Aorta (tissue), 5 donors: ENCODE measurements at regions not wholly inside any gene's neighbourhood (a gene's known extent, or its start where the extent isn't known, plus 50 kb on each side); places are given as distances from the start of the nearest gene placed in this dataset.

Experiments used
- ATAC-seq: fragments of 200-7000 bp; cut with Tn5 transposase; one replicate; pipeline ENCODE4 v1.9.1; 2022; ENCODE audit warnings: moderate library complexity; ENCODE audit not compliant: low FRiP score
- DNase-seq, 2 donors: peaks; one replicate each; pipeline ENCODE4 v3.0.0-alpha.2; 2020
- H3K27ac ChIP-seq, 2 donors: one replicate each; pipeline ENCODE4 v1.5.1; 2013; ENCODE audit warnings: low read length in 2 of 2, mild to moderate bottlenecking in 2 of 2, moderate library complexity in 2 of 2, control low read depth in 1 of 2, inconsistent platforms in 1 of 2, low read depth in 1 of 2
- H3K27me3 ChIP-seq, 2 donors: one replicate each; pipeline ENCODE4 v1.6.1; 2013; ENCODE audit warnings: control low read depth in 1 of 2, low read length in 1 of 2, mild to moderate bottlenecking in 1 of 2, moderate library complexity in 1 of 2; ENCODE audit not compliant: insufficient read depth in 2 of 2, control insufficient read depth in 1 of 2
- H3K36me3 ChIP-seq, 2 donors: one replicate each; pipeline ENCODE4 v1.6.1; 2013; ENCODE audit warnings: control low read depth in 1 of 2, low read length in 1 of 2, mild to moderate bottlenecking in 1 of 2; ENCODE audit not compliant: insufficient read depth in 2 of 2, control insufficient read depth in 1 of 2
- H3K4me1 ChIP-seq, 2 donors: one replicate each; pipeline ENCODE4 v1.6.1; 2013; ENCODE audit warnings: low read length in 2 of 2, control low read depth in 1 of 2, mild to moderate bottlenecking in 1 of 2, moderate library complexity in 1 of 2; ENCODE audit not compliant: insufficient read depth in 2 of 2, control insufficient read depth in 1 of 2
- H3K4me3 ChIP-seq, 2 donors: one replicate each; pipeline ENCODE4 v1.5.1; 2013; ENCODE audit warnings: low read length in 2 of 2, control low read depth in 1 of 2, mild to moderate bottlenecking in 1 of 2
- H3K9me3 ChIP-seq: one replicate; pipeline ENCODE4 v1.6.1; 2013; ENCODE audit warnings: mild to moderate bottlenecking, low read length; ENCODE audit not compliant: control insufficient read depth
- WGBS, 2 donors: extraction: QIAGEN DNeasy Blood & Tissue Kit; methylation state at CpG; one replicate each; pipeline ENCODE4 v1.1.7; 2013; 5-methylcytosine and 5-hydroxymethylcytosine counted together
- intact Hi-C, 2 donors: fragments of 100-400 bp; cut with DNase I; formaldehyde crosslinking; loops; one replicate each; pipeline versions ENCODE4 v1.14.2 to v1.15.0; 2022
- donor health status: healthy with polysubstance abuse.
- donor health status: Bipolar disorder and iron deficiency.
- donor health status: DM: no; HTN: no; CAD: no.
- donor health status: DM: no; HTN: no; CAD: no.
- donor health status: DM: yes; HTN: yes; CAD: no.

DNA sequence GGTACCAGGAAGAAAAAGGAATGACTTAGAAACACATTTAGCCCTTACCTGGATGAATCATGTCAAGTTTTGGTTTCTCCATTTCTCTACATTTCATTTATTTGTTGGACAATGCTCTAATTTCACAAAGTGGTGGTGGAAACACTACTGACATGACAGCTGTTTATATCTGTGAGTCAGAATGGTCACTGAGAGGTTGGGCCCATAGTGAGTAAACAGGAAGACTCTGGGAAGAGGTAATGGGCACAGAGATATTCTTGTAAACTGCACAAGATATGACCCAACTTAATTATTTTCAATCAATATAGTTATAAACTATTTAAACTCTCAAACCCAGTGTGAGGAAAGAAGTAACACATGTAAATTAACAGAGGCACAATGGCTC lies 176.3 kb upstream of the MEOX2 start:
- intact Hi-C loops: loop anchor here in 1 of 2 donors (5.0 to 10.0 kb wide), 2 partner anchors 110 to 202 kb away; no protein-coding TSS in a partner anchor
- H3K27ac ChIP-seq: peak overlapping the region in 1 of 2 donors; percentile 38

DNA sequence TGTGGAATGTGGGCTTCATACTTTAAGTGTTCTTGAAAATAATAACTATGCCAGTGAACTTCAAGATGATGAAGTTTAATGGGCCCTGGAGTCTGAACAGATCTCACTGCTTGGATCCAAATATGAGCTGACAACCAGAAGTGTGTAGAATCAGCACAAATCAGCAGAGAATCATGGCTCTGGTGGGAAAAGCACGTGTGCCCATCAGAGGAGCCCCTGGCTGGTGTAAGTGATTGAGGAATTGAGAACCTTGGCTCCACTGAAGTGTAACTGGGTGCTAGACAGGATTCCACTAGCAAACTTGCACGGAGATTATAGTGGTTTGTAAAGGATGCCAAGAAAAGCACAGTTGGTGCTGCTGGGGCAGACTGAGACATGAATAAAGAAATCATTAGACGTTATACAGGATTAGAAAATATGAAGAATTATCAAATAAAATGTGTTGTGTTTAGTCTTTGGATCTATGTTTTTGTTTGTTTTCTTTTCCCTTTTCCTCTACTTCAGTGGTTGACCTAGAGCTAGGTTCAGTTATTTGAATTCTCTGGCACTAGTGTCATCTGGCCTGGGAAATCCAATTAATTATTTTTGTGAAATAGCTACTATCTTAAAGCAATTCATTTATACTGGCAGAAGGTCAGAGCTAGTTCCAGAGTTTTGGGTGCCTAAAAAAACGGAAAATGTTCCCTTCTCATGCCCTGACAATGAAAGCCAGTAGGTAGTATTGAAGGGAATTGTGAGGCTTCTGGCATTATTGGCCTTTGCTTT lies 175.7 kb upstream of the MEOX2 start:
- H3K27ac ChIP-seq: peak overlapping the region in 1 of 2 donors; percentile 47
- H3K4me1 ChIP-seq: peaks cover 2 to 4% of the 10 kb centered on the region in 2 donors
- intact Hi-C loops: loop anchor here in 1 of 2 donors (5.0 to 10.0 kb wide), 2 partner anchors 110 to 203 kb away; no protein-coding TSS in a partner anchor
- peak in 1 of 2 donors; percentile 35 for DNase-seq
- H3K27me3 ChIP-seq: no peaks in the 10 kb centered on the region
- peak; percentile 39 for ATAC-seq
- WGBS, 2 donors: 3 to 4% methylated on average over 4 of the region's 4 CpGs
- no peaks in the 10 kb centered on the region for H3K9me3 ChIP-seq
- no peaks in the 10 kb centered on the region for H3K36me3 ChIP-seq
- H3K4me3 ChIP-seq: no peak overlapping the region

More for the DNA sequence above, 176.3 kb upstream of the MEOX2 start:
- no peak overlapping the region for H3K4me3 ChIP-seq
- H3K9me3 ChIP-seq: no peaks in the 10 kb centered on the region
- ATAC-seq (no peak), DNase-seq (no peak)
- peaks cover 2 to 4% of the 10 kb centered on the region in 2 donors for H3K4me1 ChIP-seq
- no peaks in the 10 kb centered on the region for H3K36me3 ChIP-seq
- no peaks in the 10 kb centered on the region for H3K27me3 ChIP-seq

DNA sequence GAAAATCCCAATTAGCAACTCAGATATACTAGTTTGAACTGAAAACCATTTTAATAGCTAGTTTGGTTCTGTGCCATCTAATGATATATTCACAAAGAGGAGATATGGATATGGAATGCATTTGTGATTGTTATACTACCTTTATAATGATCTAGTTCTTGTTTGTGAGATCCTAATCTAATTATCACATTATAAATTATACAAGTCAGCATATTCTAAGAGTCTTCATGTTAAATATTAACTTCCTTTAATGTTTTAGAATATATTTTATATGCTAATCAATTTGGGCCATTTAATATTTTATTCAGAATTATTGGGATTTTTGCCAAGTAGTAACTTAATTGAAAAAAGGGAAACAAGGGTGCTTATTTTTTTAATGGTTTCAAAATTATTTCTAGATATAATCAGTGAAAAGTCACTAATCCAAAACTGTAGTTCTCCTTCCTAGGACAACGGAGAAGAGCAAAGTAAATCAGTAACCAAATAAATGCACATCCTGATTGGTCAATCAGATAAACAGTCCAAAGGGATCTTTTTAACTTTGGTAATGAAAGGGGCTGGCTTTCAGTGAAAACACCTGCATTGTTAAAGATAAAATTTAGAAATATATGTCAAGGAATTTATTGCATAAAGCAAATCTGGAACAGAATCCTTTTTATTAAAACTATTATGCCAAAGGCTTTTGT lies 173.9 kb upstream of the MEOX2 start:
- DNase-seq: no peak
- H3K27me3 ChIP-seq: no peaks in the 10 kb centered on the region
- WGBS, 2 donors: 93 to 95% methylated on average over 1 of the region's 1 CpG
- H3K9me3 ChIP-seq: no peaks in the 10 kb centered on the region
- intact Hi-C loops: loop anchor here in 1 of 2 donors (5.0 to 10.0 kb wide), 2 partner anchors 108 to 204 kb away; no protein-coding TSS in a partner anchor
- ATAC-seq: no peak
- H3K4me3 ChIP-seq: no peak overlapping the region
- no peaks in the 10 kb centered on the region for H3K36me3 ChIP-seq
- H3K4me1 ChIP-seq: peaks cover 2 to 3% of the 10 kb centered on the region in 2 donors
- H3K27ac ChIP-seq: no peak overlapping the region

DNA sequence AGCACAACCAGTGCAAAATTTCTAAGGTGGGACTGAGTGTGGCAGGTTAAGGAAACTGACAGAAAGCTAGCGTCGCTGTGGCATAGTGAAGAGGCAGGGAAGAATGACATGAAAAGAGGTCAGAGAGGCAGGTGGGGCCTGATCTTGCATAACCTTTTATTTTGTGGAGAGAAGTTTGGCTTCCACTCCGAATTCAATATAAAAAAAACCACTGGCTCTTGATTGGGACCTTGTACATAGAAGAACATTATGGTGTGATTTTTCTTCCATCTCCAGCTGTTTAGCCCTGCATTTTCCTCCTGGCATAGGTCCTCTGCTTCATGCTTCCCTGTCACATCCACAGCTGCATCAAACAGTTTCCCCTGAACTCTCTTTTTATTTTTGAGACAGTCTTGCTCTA lies 170.5 kb upstream of the MEOX2 start:
- WGBS, 2 donors: 97 to 98% methylated on average over 3 of the region's 3 CpGs

DNA sequence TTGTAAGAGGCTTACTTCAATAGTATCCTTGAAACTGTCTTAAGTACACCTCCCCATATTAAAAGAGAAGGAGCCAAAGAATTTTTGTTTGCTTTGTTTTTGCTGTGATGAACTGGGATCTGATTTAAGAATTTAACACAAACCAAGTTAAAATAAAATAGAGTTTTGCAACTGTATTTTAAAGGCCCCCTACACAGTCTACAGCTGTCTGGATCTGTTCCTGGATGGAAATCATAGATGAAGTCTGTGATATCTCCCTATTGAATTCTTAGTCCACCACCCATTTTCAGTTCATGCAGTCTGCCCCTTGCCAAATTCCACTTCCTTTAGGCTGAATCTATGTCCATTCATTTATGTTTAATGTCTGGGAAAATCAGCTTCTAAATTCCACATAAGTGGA lies 169.8 kb upstream of the MEOX2 start:
- no peaks in the 10 kb centered on the region for H3K9me3 ChIP-seq
- no peak for ATAC-seq
- intact Hi-C loops: no loop called here

More for the DNA sequence above, 170.5 kb upstream of the MEOX2 start:
- H3K4me1 ChIP-seq: peaks cover 0 to 6% of the 10 kb centered on the region in 2 donors
- no peak overlapping the region for H3K27ac ChIP-seq
- no peaks in the 10 kb centered on the region for H3K9me3 ChIP-seq
- H3K4me3 ChIP-seq: no peak overlapping the region
- H3K27me3 ChIP-seq: no peaks in the 10 kb centered on the region
- ATAC-seq: no peak
- no peaks in the 10 kb centered on the region for H3K36me3 ChIP-seq
- DNase-seq: no peak
- intact Hi-C loops: no loop called here

DNA sequence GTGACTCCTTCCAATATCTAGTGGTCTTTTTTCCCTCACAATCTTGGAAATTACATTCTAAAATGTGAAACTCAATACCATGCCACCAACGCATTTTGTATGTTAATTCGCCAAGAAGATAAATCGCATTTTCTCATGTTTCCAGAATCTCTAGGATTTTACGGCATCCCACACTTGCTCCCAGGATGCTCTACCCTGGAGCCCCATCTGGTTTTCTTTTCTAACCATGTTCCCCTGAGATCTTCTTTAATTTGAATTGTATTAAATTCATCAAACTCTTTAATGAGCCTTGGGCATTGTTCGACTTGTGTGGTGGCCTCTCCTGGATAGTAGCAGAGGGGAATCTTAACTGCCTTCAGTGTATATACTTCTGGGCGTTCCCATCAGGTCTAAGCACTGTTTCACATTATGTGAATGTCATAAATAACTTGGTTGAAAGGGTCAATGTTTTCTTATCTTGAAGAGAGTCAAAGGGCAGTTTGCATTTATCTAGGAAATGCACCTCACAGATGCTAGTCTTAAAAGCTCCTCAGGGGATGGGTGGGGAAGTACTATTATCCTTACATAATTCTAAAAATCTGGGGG lies 169.1 kb upstream of the MEOX2 start:
- 46 to 50% methylated on average over 6 of the region's 6 CpGs for WGBS, 2 donors
- peaks cover 0 to 6% of the 10 kb centered on the region in 2 donors for H3K4me1 ChIP-seq
- H3K4me3 ChIP-seq: no peak overlapping the region
- intact Hi-C loops: no loop called here
- no peaks in the 10 kb centered on the region for H3K9me3 ChIP-seq
- H3K27me3 ChIP-seq: no peaks in the 10 kb centered on the region
- DNase-seq: no peak
- H3K27ac ChIP-seq: no peak overlapping the region
- H3K36me3 ChIP-seq: no peaks in the 10 kb centered on the region
- ATAC-seq: no peak

More for the DNA sequence above, 169.8 kb upstream of the MEOX2 start:
- no peak for DNase-seq
- Histone ChIP-seq H3K27ac (no peak overlapping the region), H3K4me3 (no peak overlapping the region), H3K27me3 (no peaks in the 10 kb centered on the region), H3K36me3 (no peaks in the 10 kb centered on the region), H3K4me1 (peaks cover 0 to 6% of the 10 kb centered on the region in 2 donors)

DNA sequence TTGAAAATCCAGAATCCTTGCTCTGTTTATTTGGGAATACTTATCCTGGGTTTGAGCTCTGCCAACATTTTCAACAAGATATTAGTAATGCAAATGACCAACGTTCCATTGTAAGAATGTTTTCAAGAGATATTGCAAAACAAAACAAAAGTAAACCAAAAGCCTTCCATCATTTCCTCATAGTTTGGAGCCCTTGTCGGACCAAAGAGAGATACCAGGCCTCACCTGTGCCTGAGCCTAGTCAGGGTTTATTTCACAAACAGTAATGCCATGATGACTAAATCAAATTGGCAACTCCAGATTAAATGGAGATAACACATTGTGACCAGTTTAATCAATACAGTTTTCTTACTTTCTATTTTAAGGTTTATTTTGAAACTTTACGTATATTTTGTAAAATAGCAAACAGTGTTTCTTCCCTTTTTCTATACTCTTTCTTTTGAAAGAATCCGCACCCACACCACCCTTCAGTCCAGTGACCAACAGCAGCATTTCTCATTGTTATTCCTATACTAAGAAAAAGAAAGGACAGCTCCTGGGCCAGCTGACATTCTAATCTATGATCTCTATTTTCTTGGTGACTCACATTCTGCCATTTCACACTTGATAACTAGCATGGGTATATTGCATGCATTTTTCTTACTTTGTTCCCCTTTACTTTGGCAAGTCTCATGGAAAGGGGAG lies 168.5 kb upstream of the MEOX2 start:
- Histone ChIP-seq H3K27ac (no peak overlapping the region), H3K4me3 (no peak overlapping the region), H3K4me1 (peaks cover 0 to 6% of the 10 kb centered on the region in 2 donors), H3K27me3 (no peaks in the 10 kb centered on the region), H3K36me3 (no peaks in the 10 kb centered on the region), H3K9me3 (no peaks in the 10 kb centered on the region)
- intact Hi-C loops: no loop called here
- WGBS, 2 donors: 33 to 45% methylated on average over 4 of the region's 4 CpGs
- ATAC-seq: no peak
- no peak for DNase-seq

DNA sequence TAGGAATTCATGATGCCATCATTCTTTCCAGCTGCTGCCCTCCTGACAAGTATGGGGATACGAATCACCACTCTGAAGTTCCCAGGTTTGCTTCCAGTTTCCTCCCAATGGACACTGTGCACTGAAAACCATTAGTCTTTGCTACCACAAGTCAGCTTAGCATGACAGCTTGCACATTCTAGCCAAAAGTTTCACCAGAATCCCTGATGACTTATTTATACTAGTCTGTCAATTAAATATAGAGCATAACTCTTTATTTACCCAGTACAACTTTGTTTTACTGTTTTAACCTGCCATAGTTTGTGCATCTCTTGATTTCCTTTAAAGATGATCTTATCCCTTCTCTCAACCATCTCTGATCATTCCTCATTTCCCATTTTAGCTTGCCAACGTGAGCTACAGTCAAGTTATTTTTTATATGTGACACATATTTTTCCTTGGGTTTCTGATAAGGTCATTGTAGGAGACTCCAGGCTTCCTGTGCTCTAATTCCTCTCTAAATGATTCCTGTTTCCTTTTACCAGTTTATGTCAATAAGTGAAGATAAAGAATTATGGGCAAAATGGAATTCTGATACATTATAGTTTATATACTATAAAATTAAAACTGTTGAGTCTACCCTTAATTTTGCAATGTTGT lies 167.5 kb upstream of the MEOX2 start:
- ATAC-seq: peak; percentile 62
- no peaks in the 10 kb centered on the region for H3K36me3 ChIP-seq

More for the DNA sequence above, 167.5 kb upstream of the MEOX2 start:
- 2 to 5% methylated on average over 2 of the region's 2 CpGs for WGBS, 2 donors
- peaks cover 0 to 6% of the 10 kb centered on the region in 2 donors for H3K4me1 ChIP-seq
- no peak overlapping the region for H3K27ac ChIP-seq
- H3K4me3 ChIP-seq: no peak overlapping the region
- no peaks in the 10 kb centered on the region for H3K27me3 ChIP-seq
- no peaks in the 10 kb centered on the region for H3K9me3 ChIP-seq
- DNase-seq: peak in 1 of 2 donors; percentile 23
- intact Hi-C loops: no loop called here
